HG03175 (cell line): ENCODE measurements at regions not wholly inside any gene's neighbourhood (a gene's known extent, or its start where the extent isn't known, plus 50 kb on each side); places are given as distances from the start of the nearest gene placed in this dataset.
"Not testable (repeated sequence)": the region's sequence is repeated elsewhere in the genome, so short reads cannot be mapped to it uniquely, and the experiment has no call there.

Experiments used
- ATAC-seq: cut with Tn5 transposase; IDR thresholded peaks from one replicate; pipeline ENCODE4 v1.9.1; 2021; ENCODE audit warnings: mild to moderate bottlenecking, moderate library complexity; ENCODE audit not compliant: unreplicated experiment

GRCh38 chr9:113664181-113664875 lies 200.8 kb downstream of the RGS3 start:
- ATAC-seq, result no peak

- ATAC-seq, result no peak
Measured at GRCh38 chr9:113665064-113665463, 201.5 kb downstream of the RGS3 start.

GRCh38 chr9:113665756-113666155 lies 202.2 kb downstream of the RGS3 start:
- no peak for ATAC-seq

GRCh38 chr9:113668061-113668460 lies 204.5 kb downstream of the RGS3 start:
- no peak for ATAC-seq

- no peak for ATAC-seq
Measured at GRCh38 chr9:113669522-113670115, 206.1 kb downstream of the RGS3 start.

GRCh38 chr9:113673726-113674125 lies 202.4 kb upstream of the ZNF618 start:
- ATAC-seq, result no peak

GRCh38 chr9:113674436-113674835 lies 201.7 kb upstream of the ZNF618 start:
- no peak for ATAC-seq

GRCh38 chr9:113675475-113675941 lies 200.6 kb upstream of the ZNF618 start:
- ATAC-seq, result no peak

GRCh38 chr9:113677057-113677456 lies 199.1 kb upstream of the ZNF618 start:
- no peak for ATAC-seq

GRCh38 chr9:113677569-113677968 lies 198.5 kb upstream of the ZNF618 start:
- ATAC-seq, result no peak

- no peak for ATAC-seq
Measured at GRCh38 chr9:113678119-113678858, 197.8 kb upstream of the ZNF618 start.

GRCh38 chr9:113678859-113679256 lies 197.3 kb upstream of the ZNF618 start:
- ATAC-seq, result no peak

- no peak for ATAC-seq
Measured at GRCh38 chr9:113682297-113682771, 193.8 kb upstream of the ZNF618 start.

- ATAC-seq, result not testable (repeated sequence)
Measured at GRCh38 chr9:113685636-113686035, 190.5 kb upstream of the ZNF618 start.

GRCh38 chr9:113687107-113687679 lies 188.9 kb upstream of the ZNF618 start:
- ATAC-seq, result no peak

- no peak for ATAC-seq
Measured at GRCh38 chr9:113687680-113688371, 188.3 kb upstream of the ZNF618 start.

- no peak for ATAC-seq
Measured at GRCh38 chr9:113690055-113690740, 185.9 kb upstream of the ZNF618 start.

GRCh38 chr9:113692256-113692655 lies 183.9 kb upstream of the ZNF618 start:
- ATAC-seq, result no peak

GRCh38 chr9:113694912-113695311 lies 181.2 kb upstream of the ZNF618 start:
- no peak for ATAC-seq

GRCh38 chr9:113695440-113695851 lies 180.7 kb upstream of the ZNF618 start:
- ATAC-seq, result no peak
